ENCODE measurements at regions not wholly inside any gene's neighbourhood (a gene's known extent, or its start where the extent isn't known, plus 50 kb on each side); places are given as distances from the start of the nearest gene placed in this dataset.
"Not testable (repeated sequence)": the region's sequence is repeated elsewhere in the genome, so short reads cannot be mapped to it uniquely, and the experiment has no call there.

DNA sequence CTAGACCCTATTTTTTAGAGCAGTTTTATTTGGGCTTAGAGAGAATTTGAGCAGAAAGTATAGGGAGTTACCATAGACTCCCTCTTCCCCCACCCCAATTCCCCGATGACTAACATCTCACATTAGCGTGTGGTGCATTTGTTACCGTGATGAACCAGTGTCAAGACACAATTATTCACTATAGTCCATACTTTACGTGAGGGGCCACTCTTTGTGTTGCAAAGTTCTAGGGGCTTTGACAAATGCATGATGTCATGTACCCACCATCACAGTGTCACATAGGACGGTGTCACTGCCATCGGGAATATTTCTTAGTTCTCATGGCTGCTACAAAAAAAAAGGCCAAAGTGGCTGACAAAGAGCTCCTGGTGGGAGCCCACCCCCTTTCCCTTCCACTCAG lies 119.1 kb downstream of the PHETA1 start:
- DNase-seq (ENCODE audit: extremely low read depth, low read depth), result no peak

- DNase-seq (ENCODE audit: extremely low read depth, low read depth), result no peak
Observed at GRCh38 chr12:111249018-111249370, 119.9 kb downstream of the PHETA1 start.

GRCh38 chr12:111248236-111249017 lies 120.5 kb downstream of the PHETA1 start:
- no peak for DNase-seq (ENCODE audit: extremely low read depth, low read depth)

GRCh38 chr12:111247083-111247783 lies 121.7 kb downstream of the PHETA1 start:
- DNase-seq (ENCODE audit: extremely low read depth, low read depth), result no peak

GRCh38 chr12:111246477-111247011 lies 122.4 kb downstream of the PHETA1 start:
- no peak for DNase-seq (ENCODE audit: extremely low read depth, low read depth)

DNA sequence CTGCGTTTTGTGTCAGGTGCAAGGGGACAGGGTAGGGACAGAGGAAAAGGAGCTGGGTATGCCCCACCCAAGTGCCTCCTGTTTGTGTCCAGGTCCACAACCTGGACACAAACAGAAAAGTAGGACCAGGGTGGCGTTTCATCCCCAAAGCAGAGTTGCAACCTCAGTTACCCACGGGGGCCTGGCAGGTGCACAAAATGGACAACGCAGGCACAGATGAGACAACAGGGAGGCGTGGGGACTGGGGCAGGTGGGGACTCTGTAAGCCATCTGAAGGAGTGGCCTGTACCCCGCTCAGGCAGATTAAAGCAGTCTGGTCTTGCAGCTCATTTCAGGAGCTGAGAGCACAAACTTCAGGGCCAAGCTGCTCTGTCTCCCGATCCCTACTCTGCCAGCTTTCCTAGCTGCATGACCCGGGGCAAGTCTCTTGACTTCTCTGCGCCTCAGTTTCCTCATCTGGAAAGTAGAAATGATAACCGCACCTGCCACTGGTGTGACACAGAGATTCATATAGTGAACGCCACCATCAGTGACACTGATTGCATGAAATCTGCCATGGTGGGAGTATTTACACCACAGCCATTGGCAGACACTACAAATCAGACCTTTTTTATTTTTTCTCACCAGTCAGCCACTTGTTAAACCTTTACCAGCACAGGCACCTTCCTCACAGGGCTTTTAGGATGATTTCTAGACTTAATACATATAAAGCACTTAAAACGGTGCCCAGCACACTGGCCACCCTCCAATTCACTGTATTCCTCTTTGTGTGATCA lies 123.0 kb downstream of the PHETA1 start:
- no peak for DNase-seq (ENCODE audit: extremely low read depth, low read depth)

DNA sequence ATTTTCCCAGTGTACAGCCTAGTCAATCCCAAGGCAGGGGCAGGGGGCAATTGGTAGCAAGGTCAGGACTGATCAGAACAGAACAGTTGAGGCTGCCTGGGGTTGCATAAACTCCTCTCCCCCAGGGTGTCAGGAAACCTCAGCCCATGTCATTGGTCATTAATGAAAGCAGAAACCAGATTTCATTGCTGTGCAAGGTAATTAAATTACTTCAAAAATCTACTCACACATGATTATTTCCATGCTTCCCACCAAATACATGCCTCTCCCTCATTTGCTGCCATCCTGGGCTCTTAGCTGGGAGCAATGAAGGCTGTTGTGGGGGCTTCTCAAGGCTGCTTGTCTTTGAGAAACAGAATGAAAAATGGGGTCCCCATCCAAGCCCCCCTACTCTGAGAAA lies 124.2 kb downstream of the PHETA1 start:
- DNase-seq (ENCODE audit: extremely low read depth, low read depth), result no peak

DNA sequence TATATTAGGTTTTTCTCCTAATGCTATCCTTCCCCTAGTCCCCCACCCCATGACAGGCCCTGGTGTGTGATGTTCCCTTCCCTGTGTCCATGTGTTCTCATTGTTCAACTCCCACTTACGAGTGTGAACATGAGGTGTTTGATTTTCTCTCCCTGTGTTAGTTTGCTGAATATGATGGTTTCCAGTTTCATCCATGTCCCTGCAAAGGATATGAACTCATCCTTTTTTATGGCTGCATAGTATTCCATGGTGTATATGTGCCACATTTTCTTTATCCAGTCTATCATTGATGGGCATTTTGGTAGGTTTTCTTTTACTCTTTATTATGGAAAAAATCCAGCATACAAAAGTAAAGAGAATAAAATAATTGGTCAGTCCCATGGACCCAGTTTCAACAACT lies 126.1 kb downstream of the PHETA1 start:
- not testable (repeated sequence) for DNase-seq (ENCODE audit: extremely low read depth, low read depth)

- no peak for DNase-seq (ENCODE audit: extremely low read depth, low read depth)
Observed at GRCh38 chr12:111242184-111242583, 126.7 kb downstream of the PHETA1 start.

- DNase-seq (ENCODE audit: extremely low read depth, low read depth), result no peak
Observed at GRCh38 chr12:111240374-111240773, 128.5 kb downstream of the PHETA1 start.

GRCh38 chr12:111239235-111239634 lies 129.7 kb downstream of the PHETA1 start:
- DNase-seq (ENCODE audit: extremely low read depth, low read depth), result no peak

DNA sequence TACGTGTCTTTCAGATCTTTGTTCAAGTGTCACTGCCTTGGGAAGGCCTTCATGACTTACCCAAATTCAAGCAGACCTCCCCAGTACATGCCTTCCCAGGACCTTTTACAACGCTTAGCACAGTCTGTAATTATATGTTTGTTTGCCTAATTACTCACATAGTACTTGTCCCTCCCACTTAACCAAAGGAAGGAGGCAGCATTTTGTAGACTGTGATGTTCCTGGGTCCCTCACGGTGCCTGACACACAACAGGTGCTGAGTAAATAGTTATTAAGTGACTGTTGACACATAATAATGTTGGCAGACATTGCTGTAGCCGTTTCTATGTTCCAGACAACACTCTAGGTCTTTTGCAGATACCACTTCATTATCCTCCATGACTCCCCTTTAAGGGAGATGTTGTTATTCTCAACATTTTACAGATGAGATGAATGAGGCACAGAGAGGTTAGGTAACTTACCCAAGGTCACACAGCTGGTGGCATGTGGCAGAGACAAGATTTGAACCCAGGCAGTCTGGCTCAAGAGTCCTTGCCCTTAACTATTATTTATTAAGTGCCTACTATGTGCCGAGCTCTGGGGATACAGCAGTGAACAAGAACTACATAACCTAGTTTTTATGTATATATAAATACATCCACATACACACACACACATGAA lies 130.7 kb downstream of the PHETA1 start:
- DNase-seq (ENCODE audit: extremely low read depth, low read depth), result no peak

- DNase-seq (ENCODE audit: extremely low read depth, low read depth), result not testable (repeated sequence)
Observed at GRCh38 chr12:111234491-111234890, 134.4 kb downstream of the PHETA1 start.

GRCh38 chr12:111233786-111234185 lies 135.1 kb downstream of the PHETA1 start:
- no peak for DNase-seq (ENCODE audit: extremely low read depth, low read depth)

DNA sequence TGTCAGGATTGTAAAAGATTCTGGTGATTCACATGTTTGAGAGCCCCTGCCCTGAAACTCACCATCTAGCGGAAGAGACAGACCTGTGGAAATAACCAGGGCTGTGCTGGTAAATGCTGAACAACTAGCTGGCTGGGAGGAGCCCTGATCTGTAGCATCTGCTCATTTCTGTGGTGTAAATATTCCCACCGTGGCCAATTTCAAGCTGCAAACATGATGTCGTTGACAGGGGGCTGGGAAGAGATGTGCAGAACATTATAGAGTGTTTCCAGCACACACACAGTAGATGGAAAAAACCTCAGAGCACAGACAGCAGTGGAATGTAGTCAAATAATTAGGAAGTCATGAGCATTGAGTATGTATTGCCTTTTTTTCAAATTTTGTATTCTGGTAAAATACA lies 138.2 kb downstream of the PHETA1 start:
- no peak for DNase-seq (ENCODE audit: extremely low read depth, low read depth)

GRCh38 chr12:111228916-111229666 lies 139.8 kb downstream of the PHETA1 start:
- no peak for DNase-seq (ENCODE audit: extremely low read depth, low read depth)

DNA sequence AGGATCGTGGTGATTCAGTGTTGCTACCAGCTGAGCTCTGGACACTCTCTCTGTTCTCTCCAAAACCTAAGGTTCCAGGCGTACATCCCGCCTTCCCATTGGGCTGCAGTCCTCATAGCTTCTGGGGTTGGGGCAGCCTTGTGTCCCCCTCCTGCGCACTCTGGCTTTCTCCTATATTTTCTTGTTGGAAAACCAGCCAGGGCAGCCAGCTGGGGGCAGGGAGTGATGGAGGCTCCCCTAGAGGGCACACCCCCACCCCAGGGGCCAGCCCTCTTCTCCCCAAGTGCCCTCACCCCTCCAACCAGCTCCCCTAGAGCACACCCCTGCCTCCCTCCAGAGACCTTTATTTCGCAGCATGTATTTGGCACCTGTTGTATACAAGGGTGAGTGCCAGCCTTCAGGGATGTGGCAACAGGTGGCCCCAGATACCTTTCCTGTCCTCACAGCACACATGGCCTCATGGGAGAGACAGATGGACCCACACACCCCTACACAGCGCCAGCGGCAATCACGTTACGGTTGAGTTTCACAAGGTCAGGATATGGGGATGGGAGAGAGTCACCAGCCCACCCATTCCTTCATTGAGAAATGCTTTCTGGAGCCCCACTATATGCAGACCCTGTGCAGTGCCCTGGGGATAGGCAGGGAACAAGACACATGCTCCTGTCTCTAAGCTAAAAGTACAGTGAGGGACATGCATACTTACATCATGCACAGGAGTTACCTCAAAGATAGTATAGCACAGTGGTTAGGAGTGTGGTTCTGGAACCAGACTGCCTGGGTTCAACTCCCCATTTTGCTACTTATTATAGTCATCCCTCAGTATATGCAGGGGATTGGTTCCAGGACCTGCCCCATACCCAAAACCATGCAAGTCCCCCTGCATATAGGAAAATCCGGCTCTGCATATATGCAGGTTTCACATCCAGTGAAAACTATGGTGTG lies 141.1 kb downstream of the PHETA1 start:
- DNase-seq (ENCODE audit: extremely low read depth, low read depth), result no peak

DNA sequence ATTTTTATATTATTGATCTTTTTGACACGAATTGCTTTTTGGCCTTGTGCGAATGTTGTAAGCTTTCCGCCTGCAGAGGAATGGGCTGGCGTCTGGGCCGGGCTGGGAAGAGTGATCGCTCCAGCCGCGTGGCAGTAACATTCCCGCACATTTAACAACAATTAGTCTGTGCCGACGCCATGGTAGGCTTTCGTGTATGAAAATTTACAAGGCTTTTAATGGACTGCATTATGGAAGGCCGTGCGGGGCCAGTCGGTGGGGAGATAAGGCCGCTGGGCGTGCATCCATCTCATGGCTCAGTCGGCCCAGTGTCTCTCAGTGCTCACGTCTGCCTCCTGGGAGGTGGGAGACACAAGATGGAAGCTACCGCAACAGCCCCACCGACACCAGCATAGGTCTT lies 142.2 kb downstream of the PHETA1 start:
- DNase-seq (ENCODE audit: extremely low read depth, low read depth), result no peak

DNA sequence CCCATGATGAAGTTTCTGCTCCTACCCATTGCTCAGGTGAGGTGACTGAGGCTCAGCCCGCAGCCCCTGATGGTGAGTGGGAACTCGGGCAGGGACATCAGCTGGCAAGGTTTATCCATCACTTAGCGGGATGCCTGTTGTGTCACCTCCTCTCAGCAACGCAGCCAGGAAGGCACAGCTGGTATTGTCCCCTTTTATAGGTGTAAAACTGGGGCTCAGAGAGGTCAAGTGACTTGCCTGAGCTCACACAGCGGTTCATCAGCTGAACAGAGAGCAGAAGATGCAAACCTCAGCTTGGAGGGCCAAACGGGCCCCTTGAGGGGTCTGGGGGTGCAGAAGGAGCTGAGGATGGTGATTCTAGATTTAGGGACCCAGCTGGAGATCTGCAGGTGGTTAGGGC lies 143.6 kb downstream of the PHETA1 start:
- no peak for DNase-seq (ENCODE audit: extremely low read depth, low read depth)
